ENCODE measurements at regions not wholly inside any gene's neighbourhood (a gene's known extent, or its start where the extent isn't known, plus 50 kb on each side); places are given as distances from the start of the nearest gene placed in this dataset.

DNA sequence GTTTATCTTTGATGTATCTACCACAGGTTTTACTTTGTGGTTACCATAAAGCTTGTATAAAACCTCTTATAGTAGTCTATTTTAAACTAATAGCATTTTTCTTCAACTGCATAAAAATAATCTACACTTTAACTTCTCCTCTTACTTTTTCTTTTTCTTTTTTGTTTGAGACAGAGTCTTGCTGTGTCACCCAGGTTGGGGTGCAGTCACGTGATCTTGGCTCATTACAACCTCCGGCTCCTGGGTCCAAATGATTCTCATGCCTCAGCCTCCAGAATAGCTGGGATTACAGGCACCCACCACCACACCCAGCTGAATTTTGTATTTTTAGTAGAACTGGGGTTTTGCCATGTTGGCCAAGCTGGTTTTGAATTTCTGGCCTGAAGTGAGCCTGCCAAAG, 53.4 kb upstream of the ZKSCAN2 start:
- no peak for DNase-seq (ENCODE audit: low spot score)
